ENCODE measurements at regions not wholly inside any gene's neighbourhood (a gene's known extent, or its start where the extent isn't known, plus 50 kb on each side); places are given as distances from the start of the nearest gene placed in this dataset.

- TF ChIP-seq CTCF (conservative IDR thresholded peaks at IDR 0.05; ENCODE audit: low read length): no peak
- H3K4me3 ChIP-seq (ENCODE audit: low read length): no peak overlapping the region
- DNase-seq (ENCODE audit: low read depth): no peak
These were observed 62.2 kb upstream of the SLC45A1 start for GRCh38 chr1:8255712-8256111.

DNA sequence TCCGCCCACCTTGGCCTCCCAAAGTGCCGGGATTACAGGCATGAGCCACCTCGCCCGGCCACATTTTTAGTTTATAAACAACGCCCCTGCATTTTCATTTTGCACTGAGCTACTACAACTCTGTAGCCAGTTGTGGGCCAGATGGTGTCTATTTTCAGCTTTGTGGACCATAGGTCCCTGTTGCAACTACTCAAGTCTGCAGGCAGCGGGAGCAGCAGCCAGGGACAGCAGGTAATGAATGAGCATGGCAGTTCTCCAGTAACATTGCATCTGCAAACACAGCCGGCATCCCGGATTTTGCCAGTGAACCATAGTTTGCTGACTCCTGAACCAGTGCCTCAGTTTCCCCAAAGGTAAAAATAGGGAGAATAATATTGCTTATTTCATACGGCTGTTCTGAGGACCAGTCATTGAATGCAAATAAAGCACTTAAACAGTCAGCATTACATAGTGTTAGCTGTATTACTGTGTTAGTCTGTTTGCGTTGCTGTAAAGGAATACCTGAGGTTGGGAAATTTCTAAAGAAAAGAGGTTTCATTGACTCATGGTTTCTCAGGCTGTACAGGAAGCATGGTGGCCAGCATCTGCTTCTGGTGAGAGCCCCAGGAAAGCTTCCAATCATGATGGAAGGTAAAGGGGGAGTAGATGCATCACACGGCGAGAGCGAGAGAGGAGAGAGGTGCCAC lies 65.5 kb upstream of the SLC45A1 start:
- no peak overlapping the region for H3K4me3 ChIP-seq (ENCODE audit: low read length)
- DNase-seq (ENCODE audit: low read depth): no peak
- TF ChIP-seq CTCF (conservative IDR thresholded peaks at IDR 0.05; ENCODE audit: low read length): no peak

- H3K4me3 ChIP-seq (ENCODE audit: low read length): no peak overlapping the region
- no peak for TF ChIP-seq CTCF (conservative IDR thresholded peaks at IDR 0.05; ENCODE audit: low read length)
- no peak for DNase-seq (ENCODE audit: low read depth)
These were observed 66.3 kb upstream of the SLC45A1 start for GRCh38 chr1:8251635-8252034.

GRCh38 chr1:8249838-8250237 lies 68.1 kb upstream of the SLC45A1 start:
- no peak overlapping the region for H3K4me3 ChIP-seq (ENCODE audit: low read length)
- DNase-seq (ENCODE audit: low read depth): no peak
- no peak for TF ChIP-seq CTCF (conservative IDR thresholded peaks at IDR 0.05; ENCODE audit: low read length)

- TF ChIP-seq CTCF (conservative IDR thresholded peaks at IDR 0.05; ENCODE audit: low read length): no peak
- H3K4me3 ChIP-seq (ENCODE audit: low read length): no peak overlapping the region
- DNase-seq (ENCODE audit: low read depth): no peak
These were observed 70.0 kb upstream of the SLC45A1 start for GRCh38 chr1:8247811-8248436.

GRCh38 chr1:8244304-8244703 lies 73.6 kb upstream of the SLC45A1 start:
- H3K4me3 ChIP-seq (ENCODE audit: low read length): no peak overlapping the region
- TF ChIP-seq CTCF (conservative IDR thresholded peaks at IDR 0.05; ENCODE audit: low read length): no peak
- no peak for DNase-seq (ENCODE audit: low read depth)

DNA sequence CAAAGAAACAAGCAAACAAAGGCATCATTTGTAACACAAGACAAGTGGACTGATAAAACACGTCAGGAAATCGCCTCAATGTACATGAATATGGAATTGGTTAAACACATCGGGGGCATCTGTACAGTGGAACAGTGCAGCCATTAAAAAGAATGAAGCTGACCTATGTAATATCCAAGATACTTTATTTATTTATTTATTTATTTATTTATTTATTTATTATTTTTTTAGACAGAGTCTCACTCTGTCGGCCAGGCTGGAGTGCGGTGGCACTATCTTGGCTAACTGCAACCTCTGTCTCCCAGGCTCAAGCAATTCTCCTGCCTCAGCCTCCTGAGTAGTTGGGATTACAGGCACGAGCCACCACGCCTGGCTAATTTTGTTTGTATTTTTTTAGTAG lies 75.4 kb upstream of the SLC45A1 start:
- no peak overlapping the region for H3K4me3 ChIP-seq (ENCODE audit: low read length)
- no peak for TF ChIP-seq CTCF (conservative IDR thresholded peaks at IDR 0.05; ENCODE audit: low read length)
- DNase-seq (ENCODE audit: low read depth): no peak

All from AG10803 (cell line).